Cerebellar cortex (tissue), 1 donor: ENCODE measurements at regions not wholly inside any gene's neighbourhood (a gene's known extent, or its start where the extent isn't known, plus 50 kb on each side); places are given as distances from the start of the nearest gene placed in this dataset.

Experiments used
- DNase-seq: peaks from one replicate; pipeline ENCODE4 v3.0.0-alpha.2; 2015; ENCODE audit warnings: low spot score

DNA sequence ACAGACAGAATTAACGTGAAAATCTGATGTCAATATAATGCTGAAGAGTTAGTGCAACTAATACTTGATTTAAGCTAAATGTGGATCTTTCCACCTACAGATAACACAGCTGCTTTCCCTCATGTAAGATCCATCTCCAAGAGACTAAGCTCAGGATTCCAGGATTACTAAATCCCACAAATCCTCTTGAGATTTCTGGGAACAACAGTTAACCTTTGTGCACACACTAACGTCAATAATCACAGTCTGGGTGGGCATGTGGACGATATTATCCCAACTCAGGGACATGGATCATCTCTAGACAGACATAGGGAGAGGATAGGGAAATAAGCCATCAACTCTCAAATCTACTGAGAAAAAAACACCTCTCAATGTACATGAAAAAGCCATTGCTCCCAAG lies 432.6 kb downstream of the SATB2 start:
- no peak for DNase-seq

DNA sequence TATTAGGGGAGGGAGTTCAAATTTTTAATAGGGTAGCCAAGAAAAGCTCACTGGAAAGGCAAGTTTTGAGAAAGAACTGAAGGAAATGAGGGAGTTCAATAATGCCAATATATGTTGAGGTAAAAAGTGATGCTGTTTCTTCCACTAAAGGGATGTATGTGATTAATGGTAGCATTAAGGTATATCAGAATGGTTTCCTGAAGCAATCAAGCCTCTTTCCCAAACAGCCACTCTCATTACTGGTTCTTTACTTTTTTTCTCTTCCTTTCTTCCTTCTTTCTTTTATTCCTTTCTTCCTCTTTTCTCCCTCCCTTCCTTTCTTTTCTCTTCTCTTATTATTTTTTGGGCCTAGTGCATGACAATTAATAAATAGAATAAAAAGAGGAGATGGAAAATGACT lies 433.5 kb downstream of the SATB2 start:
- DNase-seq: no peak

GRCh38 chr2:199019898-199020507 lies 437.7 kb downstream of the SATB2 start:
- no peak for DNase-seq

DNA sequence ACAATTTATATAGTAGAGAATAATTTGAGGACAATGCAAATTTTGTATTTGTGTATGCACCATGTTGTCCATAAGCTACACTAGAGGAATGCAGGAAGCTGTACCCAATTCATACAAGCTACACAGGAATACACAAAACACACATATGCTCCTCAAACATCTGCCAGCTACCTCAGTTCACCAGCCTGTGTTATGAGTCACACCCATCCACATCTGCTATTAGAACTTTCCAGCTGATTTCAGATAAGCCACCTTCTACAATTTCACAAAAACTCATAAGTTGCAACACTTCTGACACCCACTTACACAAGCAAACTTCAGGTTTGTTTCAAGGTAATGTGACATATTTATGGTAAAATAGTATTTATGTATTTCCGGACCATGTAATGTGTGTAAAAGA lies 438.9 kb downstream of the SATB2 start:
- DNase-seq: no peak

DNA sequence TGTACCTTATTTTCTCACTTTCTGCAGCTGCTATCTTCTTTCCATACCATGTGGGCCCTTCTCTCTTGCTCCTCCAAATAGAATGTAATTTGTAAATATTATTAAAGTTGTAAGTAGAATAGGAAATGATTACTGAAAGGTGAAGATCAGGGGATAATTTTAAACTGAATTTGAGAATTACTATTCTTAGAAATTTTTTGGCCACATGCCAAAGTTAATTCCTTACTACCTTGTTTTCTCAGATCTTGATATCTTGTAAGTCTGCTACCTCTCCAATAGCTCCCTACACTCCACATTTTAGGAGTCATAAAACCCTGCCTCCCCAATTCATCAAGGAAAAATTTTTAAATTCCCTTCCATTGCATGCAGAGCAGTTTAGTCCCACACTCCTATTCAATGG lies 442.7 kb downstream of the SATB2 start:
- DNase-seq: no peak

DNA sequence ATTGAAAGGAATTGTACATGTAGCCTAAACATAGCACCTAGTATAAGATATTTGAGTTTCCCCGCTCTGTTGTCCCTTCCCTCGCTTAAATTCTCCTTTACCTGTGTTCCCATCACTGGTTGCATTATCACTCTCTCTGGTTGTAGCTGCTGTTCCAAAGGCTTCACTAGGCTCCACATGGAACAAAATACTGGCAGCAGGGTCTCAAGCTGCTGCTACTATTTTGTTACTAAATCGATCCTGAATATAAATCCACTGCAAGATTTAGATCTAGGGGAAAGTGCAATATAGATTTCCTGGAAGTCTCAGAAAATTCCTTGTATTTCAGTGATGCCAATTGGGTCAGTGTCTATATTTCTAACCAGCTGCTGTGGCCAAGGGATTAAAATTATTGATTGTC lies 443.5 kb downstream of the SATB2 start:
- DNase-seq: no peak

DNA sequence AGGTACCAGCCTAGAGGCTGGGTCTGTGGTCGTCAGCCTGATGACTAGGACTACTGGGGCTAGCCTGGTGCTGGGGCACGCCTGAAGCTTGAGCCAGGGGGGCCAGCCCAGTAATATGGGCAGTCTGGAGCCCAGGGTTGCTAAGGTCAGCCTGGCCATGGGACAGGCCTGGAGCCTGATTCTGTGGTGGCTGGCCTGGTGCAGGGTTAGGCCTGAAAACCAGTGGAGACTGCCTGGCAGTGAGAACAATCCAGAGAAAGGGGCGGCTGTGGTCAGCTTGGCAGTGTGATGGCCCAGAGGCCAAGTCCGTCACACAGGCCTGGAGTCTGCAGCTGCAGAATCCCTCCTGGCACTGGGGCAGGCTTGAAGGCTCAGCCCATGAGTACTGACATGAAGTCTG lies 445.8 kb downstream of the SATB2 start:
- DNase-seq: no peak

DNA sequence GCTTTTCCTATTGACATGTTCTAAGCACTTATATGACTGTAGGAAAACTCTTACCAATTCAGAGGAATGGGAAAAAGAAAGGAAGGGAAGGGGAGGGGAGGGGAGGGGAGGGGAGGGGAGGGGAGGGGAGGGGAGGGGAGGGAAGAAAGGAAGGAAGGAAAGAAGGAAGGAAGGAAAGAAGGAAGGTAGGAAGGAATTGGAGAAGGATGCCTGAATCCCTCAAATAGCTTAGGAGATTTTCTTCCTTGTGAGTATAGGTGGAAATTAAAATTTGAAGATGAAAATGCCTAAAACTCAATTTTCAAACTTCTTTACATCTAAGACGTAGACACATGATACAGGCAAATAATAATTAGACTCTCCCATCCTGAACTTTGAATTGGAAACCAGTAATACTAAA lies 463.1 kb downstream of the SATB2 start:
- DNase-seq: no peak

DNA sequence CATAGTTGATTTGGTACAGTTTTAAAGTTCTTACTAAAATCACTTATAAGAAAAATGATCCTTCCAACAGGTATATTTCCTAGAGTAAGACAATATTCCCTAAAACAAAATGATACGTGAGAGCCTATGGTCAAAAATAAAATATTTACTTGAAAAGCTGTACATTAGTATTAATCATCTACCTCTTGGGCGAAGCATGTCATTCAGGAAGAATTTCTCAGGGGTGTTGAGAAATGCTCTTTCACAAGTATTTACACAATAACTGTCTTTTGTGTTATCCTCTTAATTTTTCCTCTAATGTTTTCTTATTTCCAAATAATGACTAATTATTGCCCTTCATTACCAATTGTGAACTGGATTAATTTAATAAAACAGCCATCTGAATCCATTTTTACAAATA lies 466.3 kb downstream of the SATB2 start:
- no peak for DNase-seq

GRCh38 chr2:198975779-198976178 lies 482.0 kb downstream of the SATB2 start:
- DNase-seq: no peak

- DNase-seq: no peak
Measured at GRCh38 chr2:198973785-198974184, 484.0 kb downstream of the SATB2 start.

GRCh38 chr2:198973181-198973580 lies 484.6 kb downstream of the SATB2 start:
- no peak for DNase-seq

GRCh38 chr2:198968545-198968944 lies 489.2 kb downstream of the SATB2 start:
- DNase-seq: no peak

- DNase-seq: no peak
Measured at GRCh38 chr2:198966269-198966668, 491.5 kb downstream of the SATB2 start.

GRCh38 chr2:198961547-198961946 lies 496.2 kb downstream of the SATB2 start:
- no peak for DNase-seq

- no peak for DNase-seq
Measured at GRCh38 chr2:198957181-198957580, 500.6 kb downstream of the SATB2 start.

GRCh38 chr2:198953328-198953727 lies 504.4 kb downstream of the SATB2 start:
- DNase-seq: no peak

DNA sequence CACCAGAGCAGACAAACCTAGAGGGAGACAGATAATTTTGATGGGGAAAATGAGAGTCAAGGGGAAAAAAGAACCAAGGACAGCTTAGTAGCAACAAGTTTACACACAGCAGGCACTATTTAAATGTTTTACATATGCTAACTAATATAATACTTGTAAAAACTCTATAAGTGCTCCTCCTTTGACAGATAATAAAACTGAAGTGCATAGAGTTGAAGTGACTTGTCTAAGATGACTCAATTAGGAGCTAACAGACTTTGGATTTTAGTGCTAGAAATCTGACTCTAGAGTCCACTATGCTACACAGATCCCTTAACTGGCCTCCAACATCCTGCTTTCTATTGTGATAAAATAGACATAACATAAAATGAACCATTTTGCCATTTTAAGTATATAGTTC lies 506.9 kb downstream of the SATB2 start:
- no peak for DNase-seq

DNA sequence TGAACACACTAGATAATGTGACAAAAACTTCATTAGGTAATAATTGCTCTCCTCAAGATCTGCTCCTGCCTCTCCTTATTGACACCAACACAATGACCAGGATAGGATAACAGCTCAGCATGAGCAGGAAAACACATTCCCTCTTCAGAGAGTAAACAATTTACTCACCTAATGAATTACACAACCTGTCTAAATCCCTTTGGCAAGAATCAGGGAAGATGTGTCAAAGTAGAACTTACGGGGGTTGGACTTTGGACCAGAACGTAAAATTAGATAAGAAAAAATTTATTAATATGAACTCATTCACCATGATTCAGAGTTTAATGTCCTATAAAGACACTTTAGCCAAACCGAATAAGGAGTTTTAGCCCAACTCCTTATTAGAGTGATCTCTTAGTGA lies 512.2 kb downstream of the SATB2 start:
- no peak for DNase-seq

DNA sequence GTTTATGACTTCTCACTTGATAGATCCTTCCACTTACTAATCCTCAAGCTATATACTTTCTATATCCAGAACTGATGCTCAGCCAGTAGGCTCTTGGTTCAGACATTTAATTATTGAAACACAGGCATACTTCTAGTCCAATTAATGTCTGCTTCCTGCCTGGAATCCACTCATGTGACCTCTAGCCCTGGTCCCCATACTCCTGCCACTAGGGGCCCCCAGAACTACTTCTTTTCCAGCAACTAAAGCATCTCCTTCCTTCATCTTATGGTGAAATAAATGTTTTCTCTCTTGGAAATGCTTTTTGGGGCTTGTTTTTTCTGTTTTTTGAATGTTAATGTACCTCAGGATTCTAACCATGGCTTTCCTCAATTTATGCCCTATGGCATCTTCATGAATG lies 527.6 kb downstream of the SATB2 start:
- DNase-seq: no peak

- DNase-seq: no peak
Measured at GRCh38 chr2:198928026-198928425, 529.7 kb downstream of the SATB2 start.

GRCh38 chr2:198917926-198918720 lies 539.6 kb downstream of the SATB2 start:
- DNase-seq: no peak

GRCh38 chr2:198917275-198917674 lies 540.5 kb downstream of the SATB2 start:
- no peak for DNase-seq

GRCh38 chr2:198916548-198917080 lies 541.1 kb downstream of the SATB2 start:
- no peak for DNase-seq
